NCI-H1092 treated with DMSO at 0.1 percent for 48 hours (cell line): ENCODE measurements at regions not wholly inside any gene's neighbourhood (a gene's known extent, or its start where the extent isn't known, plus 50 kb on each side); places are given as distances from the start of the nearest gene placed in this dataset.

Source experiments
- DNase-seq: peaks from one replicate; lab custom pipeline; 2025; lab: John Stamatoyannopoulos, UW

- DNase-seq = no peak
Measured at GRCh38 chr5:158020555-158021418, 161.8 kb upstream of the CLINT1 start.

- no peak for DNase-seq
Measured at GRCh38 chr5:158017469-158017868, 158.5 kb upstream of the CLINT1 start.

- no peak for DNase-seq
Measured at GRCh38 chr5:158014372-158014771, 155.4 kb upstream of the CLINT1 start.

- no peak for DNase-seq
Measured at GRCh38 chr5:158013939-158014338, 155.0 kb upstream of the CLINT1 start.

GRCh38 chr5:158013303-158013702 lies 154.4 kb upstream of the CLINT1 start:
- no peak for DNase-seq

- no peak for DNase-seq
Measured at GRCh38 chr5:158011422-158011821, 152.5 kb upstream of the CLINT1 start.

GRCh38 chr5:158010831-158011230 lies 151.9 kb upstream of the CLINT1 start:
- DNase-seq = no peak

- no peak for DNase-seq
Measured at GRCh38 chr5:158007336-158007735, 148.4 kb upstream of the CLINT1 start.

- DNase-seq = no peak
Measured at GRCh38 chr5:157999696-158000095, 140.8 kb upstream of the CLINT1 start.

- DNase-seq = no peak
Measured at GRCh38 chr5:157997991-157998504, 139.1 kb upstream of the CLINT1 start.

- peak; percentile 54 for DNase-seq
Measured at GRCh38 chr5:157994906-157995519, 136.1 kb upstream of the CLINT1 start.

- DNase-seq = no peak
Measured at GRCh38 chr5:157993986-157994691, 135.2 kb upstream of the CLINT1 start.

- DNase-seq = no peak
Measured at GRCh38 chr5:157993201-157993600, 134.3 kb upstream of the CLINT1 start.

- no peak for DNase-seq
Measured at GRCh38 chr5:157990583-157991181, 131.7 kb upstream of the CLINT1 start.

- DNase-seq = no peak
Measured at GRCh38 chr5:157989296-157989695, 130.4 kb upstream of the CLINT1 start.

- DNase-seq = no peak
Measured at GRCh38 chr5:157987259-157987658, 128.3 kb upstream of the CLINT1 start.

GRCh38 chr5:157986431-157986990 lies 127.6 kb upstream of the CLINT1 start:
- no peak for DNase-seq

- no peak for DNase-seq
Measured at GRCh38 chr5:157984611-157985010, 125.7 kb upstream of the CLINT1 start.

- DNase-seq = no peak
Measured at GRCh38 chr5:157983906-157984551, 125.1 kb upstream of the CLINT1 start.

- DNase-seq = peak; percentile 12
Measured at GRCh38 chr5:157978061-157978460, 119.1 kb upstream of the CLINT1 start.

GRCh38 chr5:157976429-157976828 lies 117.5 kb upstream of the CLINT1 start:
- no peak for DNase-seq
